Glomerular visceral epithelial cell (primary cell): ENCODE measurements at regions not wholly inside any gene's neighbourhood (a gene's known extent, or its start where the extent isn't known, plus 50 kb on each side); places are given as distances from the start of the nearest gene placed in this dataset.
"Not testable (repeated sequence)": the region's sequence is repeated elsewhere in the genome, so short reads cannot be mapped to it uniquely, and the experiment has no call there.

Experiments
- DNase-seq: peaks from one replicate; pipeline ENCODE4 v3.0.0-alpha.2; 2016; ENCODE audit errors: extremely low spot score

- DNase-seq: no peak
Measured at GRCh38 chr17:62322313-62322712, 58.0 kb upstream of the EFCAB3 start.

- DNase-seq: no peak
Measured at GRCh38 chr17:62321451-62321850, 58.9 kb upstream of the EFCAB3 start.

- DNase-seq: no peak
Measured at GRCh38 chr17:62319846-62320245, 60.5 kb upstream of the EFCAB3 start.

GRCh38 chr17:62309396-62309795 is 71.0 kb upstream of the EFCAB3 start:
- no peak for DNase-seq

GRCh38 chr17:62307196-62307595 is 73.2 kb upstream of the EFCAB3 start:
- DNase-seq: no peak

GRCh38 chr17:62303476-62303875 is 76.9 kb upstream of the EFCAB3 start:
- DNase-seq: no peak

- no peak for DNase-seq
Measured at GRCh38 chr17:62300697-62301096, 79.7 kb upstream of the EFCAB3 start.

GRCh38 chr17:62275290-62275689 is 105.1 kb upstream of the EFCAB3 start:
- not testable (repeated sequence) for DNase-seq

GRCh38 chr17:62268361-62268760 is 112.0 kb upstream of the EFCAB3 start:
- DNase-seq: not testable (repeated sequence)

- DNase-seq: not testable (repeated sequence)
Measured at GRCh38 chr17:62264974-62265373, 115.4 kb upstream of the EFCAB3 start.

GRCh38 chr17:62255791-62256190 is 124.6 kb upstream of the EFCAB3 start:
- DNase-seq: not testable (repeated sequence)

GRCh38 chr17:62242076-62242475 is 138.3 kb upstream of the EFCAB3 start:
- not testable (repeated sequence) for DNase-seq

GRCh38 chr17:62239569-62239968 is 140.8 kb upstream of the EFCAB3 start:
- DNase-seq: not testable (repeated sequence)

GRCh38 chr17:62238551-62239338 is 141.6 kb upstream of the EFCAB3 start:
- DNase-seq: not testable (repeated sequence)

GRCh38 chr17:62233822-62234481 is 146.4 kb upstream of the EFCAB3 start:
- DNase-seq: not testable (repeated sequence)

- DNase-seq: not testable (repeated sequence)
Measured at GRCh38 chr17:62231293-62231692, 149.1 kb upstream of the EFCAB3 start.

GRCh38 chr17:62226610-62227240 is 153.6 kb upstream of the EFCAB3 start:
- not testable (repeated sequence) for DNase-seq

GRCh38 chr17:62223585-62223984 is 156.8 kb upstream of the EFCAB3 start:
- DNase-seq: not testable (repeated sequence)

GRCh38 chr17:62219221-62219899 is 154.3 kb upstream of the MED13 start:
- DNase-seq: no peak

- no peak for DNase-seq
Measured at GRCh38 chr17:62216847-62217246, 151.8 kb upstream of the MED13 start.

- not testable (repeated sequence) for DNase-seq
Measured at GRCh38 chr17:62215891-62216290, 150.8 kb upstream of the MED13 start.

GRCh38 chr17:62206550-62206949 is 141.5 kb upstream of the MED13 start:
- DNase-seq: no peak
